ENCODE measurements at regions not wholly inside any gene's neighbourhood (a gene's known extent, or its start where the extent isn't known, plus 50 kb on each side); places are given as distances from the start of the nearest gene placed in this dataset.
A peak's percentile ranks its signal among the peaks of the same experiment; 100 is the strongest.

DNA sequence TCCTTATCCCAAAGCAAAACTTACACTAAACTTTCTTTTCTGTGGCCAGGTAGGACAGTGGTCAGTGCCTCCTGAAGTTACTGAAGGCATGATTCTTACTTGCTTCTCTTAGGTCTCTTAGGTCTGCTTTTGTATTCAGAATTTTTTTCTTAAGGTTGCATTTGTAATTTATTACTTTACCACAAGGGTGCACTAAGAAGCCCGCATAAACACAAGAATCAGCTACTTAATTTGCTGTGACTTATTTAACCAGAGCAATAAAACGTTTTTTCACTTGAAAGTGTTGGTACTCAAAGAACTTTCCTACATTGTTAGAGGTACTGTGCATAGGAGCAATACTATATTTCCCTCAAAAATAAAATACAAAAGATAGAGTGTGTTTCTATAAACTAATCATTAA lies 75.4 kb upstream of the LAMA2 start:
- ATAC-seq (ENCODE audit: low read depth) = no peak
- DNase-seq (ENCODE audit: low spot score) = no peak
- TF ChIP-seq, protein P1, sequence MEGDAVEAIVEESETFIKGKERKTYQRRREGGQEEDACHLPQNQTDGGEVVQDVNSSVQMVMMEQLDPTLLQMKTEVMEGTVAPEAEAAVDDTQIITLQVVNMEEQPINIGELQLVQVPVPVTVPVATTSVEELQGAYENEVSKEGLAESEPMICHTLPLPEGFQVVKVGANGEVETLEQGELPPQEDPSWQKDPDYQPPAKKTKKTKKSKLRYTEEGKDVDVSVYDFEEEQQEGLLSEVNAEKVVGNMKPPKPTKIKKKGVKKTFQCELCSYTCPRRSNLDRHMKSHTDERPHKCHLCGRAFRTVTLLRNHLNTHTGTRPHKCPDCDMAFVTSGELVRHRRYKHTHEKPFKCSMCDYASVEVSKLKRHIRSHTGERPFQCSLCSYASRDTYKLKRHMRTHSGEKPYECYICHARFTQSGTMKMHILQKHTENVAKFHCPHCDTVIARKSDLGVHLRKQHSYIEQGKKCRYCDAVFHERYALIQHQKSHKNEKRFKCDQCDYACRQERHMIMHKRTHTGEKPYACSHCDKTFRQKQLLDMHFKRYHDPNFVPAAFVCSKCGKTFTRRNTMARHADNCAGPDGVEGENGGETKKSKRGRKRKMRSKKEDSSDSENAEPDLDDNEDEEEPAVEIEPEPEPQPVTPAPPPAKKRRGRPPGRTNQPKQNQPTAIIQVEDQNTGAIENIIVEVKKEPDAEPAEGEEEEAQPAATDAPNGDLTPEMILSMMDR (IDR thresholded peaks at IDR 0.05; ENCODE audit: poor library complexity, severe bottlenecking) = peak; percentile 74
- Histone ChIP-seq H3K4me3 (ENCODE audit: severe bottlenecking) (no peak overlapping the region), H3K27ac (ENCODE audit: poor library complexity, severe bottlenecking) (no peak overlapping the region), H3K36me3 (ENCODE audit: low read depth) (no peaks in the 10 kb centered on the region), H3K4me1 (ENCODE audit: insufficient read depth, poor library complexity, severe bottlenecking) (no peaks in the 10 kb centered on the region), H3K27me3 (ENCODE audit: insufficient read depth, poor library complexity, severe bottlenecking) (peaks cover 3% of the 10 kb centered on the region), H3K9me3 (ENCODE audit: severe bottlenecking) (no peaks in the 10 kb centered on the region)

DNA sequence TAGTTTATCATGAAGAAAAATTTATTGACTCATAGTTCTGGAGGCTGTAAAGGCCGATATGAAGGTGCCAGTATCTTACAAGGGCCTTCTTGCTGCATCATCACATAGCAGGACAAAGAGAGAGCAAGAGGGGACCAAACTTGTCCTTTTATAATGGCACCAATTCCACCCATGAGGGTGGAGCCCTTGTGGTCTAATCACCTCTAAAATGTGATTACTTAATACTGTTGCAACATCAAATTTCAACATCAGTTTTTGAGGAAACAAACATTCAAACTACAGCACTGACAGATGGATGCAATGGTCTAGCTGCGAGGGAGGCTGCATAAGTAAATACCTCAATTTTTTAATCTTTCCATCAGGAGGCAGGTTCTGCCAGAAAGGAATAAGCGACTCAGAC lies 76.7 kb upstream of the LAMA2 start:
- peak; percentile 31; the same call in 1 of the 3 replicates for ATAC-seq (ENCODE audit: low read depth)
- DNase-seq (ENCODE audit: low spot score) = no peak

DNA sequence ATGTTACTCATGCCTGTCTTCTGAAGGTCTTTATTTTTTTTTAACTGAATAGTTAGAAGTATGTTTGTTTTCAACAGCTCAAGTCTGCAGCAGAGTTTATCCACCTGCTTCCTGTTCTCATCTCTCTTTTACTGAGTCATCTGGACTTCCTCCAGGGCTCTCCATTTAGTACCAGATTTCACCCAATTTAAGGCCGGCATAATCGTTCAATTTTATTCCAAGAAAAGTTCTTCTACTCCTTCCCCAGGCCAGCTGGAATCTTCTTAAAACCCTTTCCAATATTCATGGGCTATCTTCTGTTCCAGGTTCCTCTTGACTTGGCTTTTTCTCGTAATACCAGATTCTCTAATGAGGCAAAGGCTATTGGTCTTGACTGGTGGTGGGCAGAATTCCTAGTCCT lies 79.0 kb upstream of the LAMA2 start:
- ATAC-seq (ENCODE audit: low read depth) (no peak), DNase-seq (ENCODE audit: low spot score) (no peak)
- TF ChIP-seq, protein P1 (IDR thresholded peaks at IDR 0.05; ENCODE audit: poor library complexity, severe bottlenecking) = no peak
- Histone ChIP-seq H3K4me1 (ENCODE audit: insufficient read depth, poor library complexity, severe bottlenecking) (no peaks in the 10 kb centered on the region), H3K36me3 (ENCODE audit: low read depth) (no peaks in the 10 kb centered on the region), H3K4me3 (ENCODE audit: severe bottlenecking) (no peak overlapping the region), H3K9me3 (ENCODE audit: severe bottlenecking) (no peaks in the 10 kb centered on the region), H3K27me3 (ENCODE audit: insufficient read depth, poor library complexity, severe bottlenecking) (peaks cover 3% of the 10 kb centered on the region), H3K27ac (ENCODE audit: poor library complexity, severe bottlenecking) (no peak overlapping the region)

More for the DNA sequence above, 76.7 kb upstream of the LAMA2 start:
- TF ChIP-seq, protein P1 (IDR thresholded peaks at IDR 0.05; ENCODE audit: poor library complexity, severe bottlenecking) = no peak
- Histone ChIP-seq H3K4me1 (ENCODE audit: insufficient read depth, poor library complexity, severe bottlenecking) (no peaks in the 10 kb centered on the region), H3K4me3 (ENCODE audit: severe bottlenecking) (no peak overlapping the region), H3K27ac (ENCODE audit: poor library complexity, severe bottlenecking) (no peak overlapping the region), H3K9me3 (ENCODE audit: severe bottlenecking) (no peaks in the 10 kb centered on the region), H3K36me3 (ENCODE audit: low read depth) (no peaks in the 10 kb centered on the region), H3K27me3 (ENCODE audit: insufficient read depth, poor library complexity, severe bottlenecking) (peaks cover 3% of the 10 kb centered on the region)

DNA sequence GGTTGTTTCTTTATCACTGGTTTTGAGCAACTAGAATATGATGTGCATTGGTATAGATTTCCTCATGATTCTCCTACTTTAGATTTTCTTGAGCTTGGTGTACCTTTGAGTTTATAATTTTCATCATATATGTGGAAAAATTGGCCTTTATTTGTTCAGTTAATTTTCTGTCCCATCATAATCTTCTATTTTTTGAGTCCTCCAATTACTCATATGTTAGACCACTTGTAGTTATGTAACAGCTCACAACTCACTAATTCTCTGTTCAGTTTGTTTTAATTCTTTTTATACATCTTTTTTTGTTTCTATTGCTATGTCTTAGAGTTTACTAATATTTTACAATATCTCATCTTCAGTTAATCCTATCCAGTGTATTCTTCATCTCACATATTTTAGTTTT lies 81.3 kb upstream of the LAMA2 start:
- TF ChIP-seq, protein P1 (IDR thresholded peaks at IDR 0.05; ENCODE audit: poor library complexity, severe bottlenecking) = no peak
- no peak overlapping the region for H3K4me3 ChIP-seq (ENCODE audit: severe bottlenecking)
- no peak for ATAC-seq (ENCODE audit: low read depth)
- H3K36me3 ChIP-seq (ENCODE audit: low read depth) = no peaks in the 10 kb centered on the region
- no peak overlapping the region for H3K27ac ChIP-seq (ENCODE audit: poor library complexity, severe bottlenecking)
- no peak for DNase-seq (ENCODE audit: low spot score)
- no peaks in the 10 kb centered on the region for H3K27me3 ChIP-seq (ENCODE audit: insufficient read depth, poor library complexity, severe bottlenecking)
- no peaks in the 10 kb centered on the region for H3K4me1 ChIP-seq (ENCODE audit: insufficient read depth, poor library complexity, severe bottlenecking)
- H3K9me3 ChIP-seq (ENCODE audit: severe bottlenecking) = no peaks in the 10 kb centered on the region

- Histone ChIP-seq H3K4me3 (ENCODE audit: severe bottlenecking) (no peak overlapping the region), H3K27ac (ENCODE audit: poor library complexity, severe bottlenecking) (no peak overlapping the region), H3K4me1 (ENCODE audit: insufficient read depth, poor library complexity, severe bottlenecking) (no peaks in the 10 kb centered on the region), H3K36me3 (ENCODE audit: low read depth) (no peaks in the 10 kb centered on the region), H3K27me3 (ENCODE audit: insufficient read depth, poor library complexity, severe bottlenecking) (no peaks in the 10 kb centered on the region), H3K9me3 (ENCODE audit: severe bottlenecking) (no peaks in the 10 kb centered on the region)
- no peak for DNase-seq (ENCODE audit: low spot score)
- no peak for ATAC-seq (ENCODE audit: low read depth)
- TF ChIP-seq, protein P1 (IDR thresholded peaks at IDR 0.05; ENCODE audit: poor library complexity, severe bottlenecking) = no peak
These were observed 98.7 kb upstream of the LAMA2 start for GRCh38 chr6:128784266-128784665.

Measured in RWPE2 (cell line).